Breast epithelium (tissue), 3 donors: ENCODE measurements at regions not wholly inside any gene's neighbourhood (a gene's known extent, or its start where the extent isn't known, plus 50 kb on each side); places are given as distances from the start of the nearest gene placed in this dataset.

Source experiments
- POLR2A ChIP-seq: fragments of 450-650 bp; IDR thresholded peaks from one replicate; pipeline ENCODE4 v1.6.1; 2016; ENCODE audit warnings: antibody characterized with exemption, mild to moderate bottlenecking, moderate library complexity
- POLR2AphosphoS5 ChIP-seq, 3 donors: sonication (generic); formaldehyde crosslinking; IDR thresholded peaks; one replicate each; pipeline ENCODE4 v1.6.1; 2017; ENCODE audit warnings: antibody characterized with exemption in 3 of 3
- TF ChIP-seq, protein P1 (sequence below), 3 donors: fragments of 450-650 bp; IDR thresholded peaks; one replicate each; pipeline ENCODE4 v1.5.1; 2016 to 2017; ENCODE audit warnings: antibody characterized with exemption in 3 of 3, mild to moderate bottlenecking in 3 of 3, moderate library complexity in 3 of 3

- TF ChIP-seq, protein P1, sequence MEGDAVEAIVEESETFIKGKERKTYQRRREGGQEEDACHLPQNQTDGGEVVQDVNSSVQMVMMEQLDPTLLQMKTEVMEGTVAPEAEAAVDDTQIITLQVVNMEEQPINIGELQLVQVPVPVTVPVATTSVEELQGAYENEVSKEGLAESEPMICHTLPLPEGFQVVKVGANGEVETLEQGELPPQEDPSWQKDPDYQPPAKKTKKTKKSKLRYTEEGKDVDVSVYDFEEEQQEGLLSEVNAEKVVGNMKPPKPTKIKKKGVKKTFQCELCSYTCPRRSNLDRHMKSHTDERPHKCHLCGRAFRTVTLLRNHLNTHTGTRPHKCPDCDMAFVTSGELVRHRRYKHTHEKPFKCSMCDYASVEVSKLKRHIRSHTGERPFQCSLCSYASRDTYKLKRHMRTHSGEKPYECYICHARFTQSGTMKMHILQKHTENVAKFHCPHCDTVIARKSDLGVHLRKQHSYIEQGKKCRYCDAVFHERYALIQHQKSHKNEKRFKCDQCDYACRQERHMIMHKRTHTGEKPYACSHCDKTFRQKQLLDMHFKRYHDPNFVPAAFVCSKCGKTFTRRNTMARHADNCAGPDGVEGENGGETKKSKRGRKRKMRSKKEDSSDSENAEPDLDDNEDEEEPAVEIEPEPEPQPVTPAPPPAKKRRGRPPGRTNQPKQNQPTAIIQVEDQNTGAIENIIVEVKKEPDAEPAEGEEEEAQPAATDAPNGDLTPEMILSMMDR (IDR thresholded peaks at IDR 0.05) = no peak
- TF ChIP-seq POLR2A = no peak
- no peak for TF ChIP-seq POLR2AphosphoS5 (IDR thresholded peaks at IDR 0.05)
These were observed 175.3 kb downstream of the TMEM121 start for GRCh38 chr14:105701456-105702274.
